Left cardiac atrium (tissue), 4 donors: ENCODE measurements at regions not wholly inside any gene's neighbourhood (a gene's known extent, or its start where the extent isn't known, plus 50 kb on each side); places are given as distances from the start of the nearest gene placed in this dataset.
"Not testable (repeated sequence)": the region's sequence is repeated elsewhere in the genome, so short reads cannot be mapped to it uniquely, and the experiment has no call there.

ENCODE experiments used
- ATAC-seq, 2 donors: fragments of 200-7000 bp; cut with Tn5 transposase; one replicate each; pipeline ENCODE4 v1.9.1; 2020; ENCODE audit warnings: mild to moderate bottlenecking in 2 of 2, moderate library complexity in 2 of 2
- DNase-seq: peaks from one replicate; pipeline ENCODE4 v3.0.0-alpha.2; 2020
- intact Hi-C, 2 donors: fragments of 100-400 bp; cut with DNase I; formaldehyde crosslinking; loops; one replicate each; pipeline versions ENCODE4 v1.14.1 to v1.15.1; 2022 to 2023
- donor health status: DM: no; HTN: yes; CAD: no.
- donor health status: DM: no; HTN: yes; CAD: no; lungs with severe emphysema.
- donor health status: DM: yes; HTN: yes; CAD: no.
- donor health status: Dilated cardiomyopathy.

DNA sequence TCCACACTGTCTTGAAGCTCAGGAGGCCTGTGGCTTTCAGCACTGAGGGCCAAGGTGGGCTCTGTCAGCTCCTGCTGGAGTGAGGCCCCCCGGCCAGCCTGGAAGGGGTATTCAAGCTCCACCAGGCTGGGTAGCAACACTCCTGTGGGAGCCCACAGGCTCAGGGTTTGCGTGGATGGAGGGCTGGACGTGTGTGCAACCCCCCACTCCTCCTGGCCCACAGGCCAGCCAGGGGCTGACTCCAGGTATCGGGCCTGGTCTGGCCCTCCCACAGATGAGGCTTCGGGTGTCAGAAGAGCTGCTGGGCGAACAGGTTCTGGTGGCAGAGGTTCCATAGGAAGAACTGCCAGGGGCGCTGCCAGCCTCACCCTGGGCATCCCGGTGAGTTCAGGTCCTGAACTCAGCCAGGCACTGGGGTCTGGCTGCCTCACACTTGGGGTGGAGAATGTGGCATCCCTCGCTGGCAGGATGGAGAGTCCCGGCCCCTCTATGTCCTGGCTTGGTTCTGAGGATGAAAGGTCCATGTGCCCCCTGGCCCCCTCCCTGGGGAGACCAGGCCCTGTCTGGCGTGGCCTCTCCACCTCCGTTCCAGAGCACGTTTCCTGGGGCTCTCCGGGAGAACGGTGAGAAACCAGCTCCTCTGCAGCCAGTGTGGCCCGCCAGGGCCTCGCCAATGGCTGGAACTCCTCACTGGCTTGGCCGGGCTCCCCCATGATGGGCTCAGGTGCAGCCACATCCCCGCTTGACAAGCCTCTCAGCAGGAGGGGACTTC, 64.6 kb upstream of the TARDBP start:
- intact Hi-C loops: no loop called here
- ATAC-seq (no peak), DNase-seq (no peak)

GRCh38 chr1:10948463-10948775, 64.0 kb upstream of the TARDBP start:
- no peak for DNase-seq
- intact Hi-C loops: no loop called here
- no peak for ATAC-seq

GRCh38 chr1:10950316-10951172, 61.9 kb upstream of the TARDBP start:
- DNase-seq (no peak), ATAC-seq (no peak)
- intact Hi-C loops: no loop called here

DNA sequence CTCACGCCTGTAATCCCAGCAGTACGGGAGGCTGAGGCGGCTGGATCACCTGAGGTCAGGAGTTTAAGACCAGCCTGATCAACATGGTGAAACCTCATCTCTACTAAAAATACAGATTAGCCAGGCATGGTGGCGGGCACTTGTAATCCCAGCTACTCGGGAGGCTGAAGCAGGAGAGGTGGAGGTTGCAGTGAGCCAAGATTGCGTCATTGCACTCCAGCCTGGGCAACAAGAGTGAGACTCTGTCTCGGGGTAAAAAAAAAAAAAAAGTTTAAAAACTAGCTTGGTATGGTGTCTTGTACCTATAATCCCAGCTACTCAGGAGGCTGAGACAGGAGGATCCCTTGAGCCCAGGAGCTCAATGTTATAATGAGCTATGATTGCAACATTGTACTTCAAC, 61.2 kb upstream of the TARDBP start:
- DNase-seq, intact Hi-C loops, ATAC-seq: not testable (repeated sequence)

DNA sequence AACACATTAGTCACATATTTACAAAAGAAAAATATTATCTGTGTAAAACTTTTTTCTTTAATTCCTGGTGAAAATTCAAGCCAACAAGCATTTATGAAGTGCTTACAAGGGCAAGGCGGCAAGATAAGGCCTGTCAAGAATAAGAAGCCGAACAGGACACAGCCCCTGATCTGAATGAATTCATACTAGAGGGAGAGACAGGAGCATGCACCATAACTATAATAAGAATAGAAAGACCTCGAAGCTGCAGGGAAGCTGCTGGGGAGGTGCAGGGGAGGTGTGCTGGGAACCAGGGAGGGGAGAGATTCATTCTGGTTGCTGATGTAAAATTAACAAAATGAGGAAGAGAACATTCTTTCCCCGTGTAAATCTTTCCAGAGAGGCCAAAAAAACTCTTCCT, 60.5 kb upstream of the TARDBP start:
- DNase-seq (no peak), ATAC-seq (no peak)
- intact Hi-C loops: no loop called here

DNA sequence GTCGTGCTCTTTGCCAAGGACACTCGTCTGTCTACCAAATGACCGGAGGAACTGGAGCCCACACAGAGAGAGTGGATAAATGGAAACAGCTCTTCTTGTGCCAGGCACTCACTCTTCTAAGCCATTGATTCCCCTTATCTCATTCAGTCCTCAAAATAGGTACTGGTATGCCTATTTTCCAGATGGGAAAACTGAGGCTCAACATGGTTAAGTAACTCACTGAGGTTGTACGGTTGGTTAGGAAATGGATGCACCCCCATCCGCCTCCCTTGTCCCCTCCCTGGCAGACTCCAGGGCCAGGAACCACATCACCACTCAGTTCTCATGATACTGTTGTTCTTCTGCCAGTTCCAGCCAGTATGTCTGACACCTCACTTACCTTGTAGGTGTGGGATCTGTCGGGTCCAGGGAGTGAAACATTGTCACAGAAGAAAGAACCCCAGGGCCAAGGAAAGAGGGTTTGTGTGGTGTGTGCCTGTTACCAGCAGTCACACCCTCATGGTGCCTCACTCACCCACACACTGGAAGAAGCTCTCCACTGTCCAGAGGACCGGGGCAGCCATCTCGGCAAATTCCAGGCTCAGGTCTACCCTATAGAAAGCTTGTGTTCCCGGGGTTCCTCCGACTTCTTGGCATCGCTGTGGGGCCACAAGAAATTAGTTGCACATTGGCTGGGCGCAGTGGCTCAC, 58.8 kb upstream of the TARDBP start:
- no peak for DNase-seq
- ATAC-seq: no peak
- intact Hi-C loops: no loop called here

DNA sequence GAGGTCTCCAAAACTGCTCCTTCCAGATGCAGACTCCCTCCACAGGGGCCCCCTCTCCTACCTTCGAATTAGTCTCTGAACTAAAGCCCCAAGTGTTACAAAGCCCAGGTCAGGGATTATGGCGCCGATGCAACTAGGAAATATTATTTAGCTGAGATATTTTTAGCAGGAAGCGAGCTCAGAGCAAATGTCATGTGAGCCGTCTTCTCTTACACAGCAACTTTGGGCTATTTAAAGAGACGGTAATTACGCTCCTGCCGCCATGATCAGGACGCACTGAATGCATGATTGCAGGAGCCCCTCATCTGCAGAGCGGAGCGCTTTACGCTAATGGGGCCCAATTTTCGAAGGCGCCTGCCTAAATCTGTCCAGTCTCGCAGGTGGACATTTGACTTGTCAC, 55.3 kb upstream of the TARDBP start:
- no peak for ATAC-seq
- intact Hi-C loops: no loop called here
- DNase-seq: no peak

GRCh38 chr1:10958614-10959013, 53.8 kb upstream of the TARDBP start:
- DNase-seq (no peak), ATAC-seq (no peak)
- intact Hi-C loops: no loop called here

GRCh38 chr1:10960411-10961299, 51.8 kb upstream of the TARDBP start:
- intact Hi-C loops: loop anchor here in 1 of 2 donors (10.0 kb wide), 1 partner anchor 446 kb away; no protein-coding TSS in a partner anchor
- DNase-seq (peak; percentile 82), ATAC-seq (peak; percentile 74 to 76)

- ATAC-seq (no peak), DNase-seq (no peak)
- intact Hi-C loops: loop anchor here in 1 of 2 donors (10.0 kb wide), 1 partner anchor 447 kb away; no protein-coding TSS in a partner anchor
These were observed 51.1 kb upstream of the TARDBP start for GRCh38 chr1:10961300-10961833.

- DNase-seq: no peak
- no peak for ATAC-seq
- intact Hi-C loops: loop anchor here in 1 of 2 donors (10.0 kb wide), 1 partner anchor 448 kb away; no protein-coding TSS in a partner anchor
These were observed 50.0 kb upstream of the TARDBP start for GRCh38 chr1:10962483-10962882.
